Endothelial cell of umbilical vein (primary cell): ENCODE measurements at regions not wholly inside any gene's neighbourhood (a gene's known extent, or its start where the extent isn't known, plus 50 kb on each side); places are given as distances from the start of the nearest gene placed in this dataset.
A peak's percentile ranks its signal among the peaks of the same experiment; 100 is the strongest.

Experiments used
- BruUV-seq: library from RNA; stranded (reverse); fragments of 400-500 nt; replicated peaks from 2 replicates; lab custom pipeline; 2021; lab: Mats Ljungman, UMichigan
- CTCF ChIA-PET: fragments of 300-600, 350-600 bp; sonication (Branson Sonifier 250); formaldehyde crosslinking; loops from one replicate; lab custom pipeline; 2021; ENCODE audit warnings: antibody characterized with exemption, inconsistent platforms; lab: Charles Lee
- POLR2A ChIA-PET: fragments of 300-600, 350-600 bp; sonication (Branson Sonifier 250); formaldehyde crosslinking; loops from one replicate; lab custom pipeline; 2021; ENCODE audit warnings: antibody characterized with exemption, inconsistent platforms; lab: Charles Lee
- DNase-seq: peaks from one replicate; pipeline ENCODE4 v3.0.0-alpha.2; 2011; ENCODE audit warnings: low read depth, low spot score
- FAIRE-seq: peaks from 2 replicates; lab custom pipeline; 2011; peaks lifted over from hg19 to GRCh38; lab: Jason Lieb, UNC
- H2AFZ ChIP-seq: 2 replicates; pipeline ENCODE4 v1.6.0; 2012; ENCODE audit warnings: low read depth, low read length, control low read depth, inconsistent platforms
- H3K27ac ChIP-seq: 2 replicates; pipeline ENCODE4 v1.5.1; 2011; ENCODE audit warnings: low read depth, mild to moderate bottlenecking, control low read depth, low read length, moderate library complexity; ENCODE audit not compliant: insufficient read depth
- H3K27me3 ChIP-seq, 2 experiments: 2 replicates each; pipeline versions ENCODE4 v1.6.0 to v1.6.1; 2011; ENCODE audit warnings: low read length in 2 of 2, mixed read lengths in 1 of 2; ENCODE audit not compliant: control insufficient read depth in 2 of 2, insufficient read depth in 2 of 2
- H3K36me3 ChIP-seq, 2 experiments: 2 replicates in 1 of 2; 3 replicates in 1 of 2; pipeline ENCODE4 v1.5.1; 2011; ENCODE audit warnings: low read length in 2 of 2, mild to moderate bottlenecking in 1 of 2, moderate library complexity in 1 of 2; ENCODE audit not compliant: control insufficient read depth in 2 of 2, insufficient read depth in 2 of 2; ENCODE audit errors: extremely low read depth in 1 of 2
- H3K4me1 ChIP-seq: 3 replicates; pipeline ENCODE4 v1.5.1; 2011; ENCODE audit warnings: mild to moderate bottlenecking, low read length; ENCODE audit not compliant: control insufficient read depth, insufficient read depth; ENCODE audit errors: extremely low read depth
- H3K4me2 ChIP-seq: 2 replicates; pipeline ENCODE4 v1.6.1; 2011; ENCODE audit warnings: low read length, control low read depth, mixed read lengths; ENCODE audit not compliant: insufficient read depth
- H3K4me3 ChIP-seq, 3 experiments: fragments of 200-600 bp in 1 of 3; sonication (generic), shearing (Covaris generic) in 1 of 3; replicated peaks in 1 of 3; 2 replicates each; pipeline ENCODE4 v1.5.1; 2011 to 2016; ENCODE audit warnings: control low read depth in 3 of 3, low read length in 3 of 3, mild to moderate bottlenecking in 2 of 3, inconsistent platforms in 1 of 3, low read depth in 1 of 3, moderate library complexity in 1 of 3; ENCODE audit not compliant: insufficient read depth in 1 of 3
- H3K79me2 ChIP-seq: 2 replicates; pipeline ENCODE4 v1.6.0; 2012; ENCODE audit warnings: low read length, inconsistent platforms; ENCODE audit not compliant: control insufficient read depth, insufficient read depth
- H3K9ac ChIP-seq: replicated peaks from 2 replicates; pipeline ENCODE3; 2011; ENCODE audit warnings: low read length, control low read depth; ENCODE audit not compliant: insufficient read depth; ENCODE audit errors: extremely low read depth
- H3K9me1 ChIP-seq: replicated peaks from 3 replicates; pipeline ENCODE4 v1.6.0; 2011; ENCODE audit warnings: mild to moderate bottlenecking, low read length; ENCODE audit not compliant: control insufficient read depth, insufficient read depth; ENCODE audit errors: extremely low read depth
- H3K9me3 ChIP-seq: replicated peaks from 2 replicates; pipeline ENCODE4 v1.5.1; 2012; ENCODE audit warnings: low read length, inconsistent platforms; ENCODE audit not compliant: control insufficient read depth, insufficient read depth
- H4K20me1 ChIP-seq: replicated peaks from 2 replicates; pipeline ENCODE3; 2011; ENCODE audit warnings: mild to moderate bottlenecking, low read length; ENCODE audit not compliant: control insufficient read depth, insufficient read depth; ENCODE audit errors: extremely low read depth
- CTCF ChIP-seq, 2 donors: IDR thresholded peaks; 1 replicate in 1 of 2; 2 replicates in 1 of 2; pipeline ENCODE4 v1.5.1; 2011; ENCODE audit warnings: low read length in 2 of 2, mild to moderate bottlenecking in 2 of 2, moderate library complexity in 2 of 2, control low read depth in 1 of 2, inconsistent platforms in 1 of 2, low read depth in 1 of 2; ENCODE audit not compliant: insufficient read depth in 1 of 2; ENCODE audit errors: extremely low read depth in 1 of 2
- EZH2 ChIP-seq: IDR thresholded peaks from 2 replicates; pipeline ENCODE4 v1.6.1; 2012; ENCODE audit warnings: borderline replicate concordance, low read depth, mild to moderate bottlenecking, moderate library complexity, low read length, inconsistent platforms; ENCODE audit not compliant: severe bottlenecking
- FOS ChIP-seq: IDR thresholded peaks from 2 replicates; pipeline ENCODE4 v1.6.1; 2011; ENCODE audit warnings: mild to moderate bottlenecking, low read length, moderate library complexity, borderline replicate concordance; ENCODE audit not compliant: insufficient read depth
- GATA2 ChIP-seq: IDR thresholded peaks from 2 replicates; pipeline ENCODE4 v1.7.0; 2011; ENCODE audit warnings: low read depth, mild to moderate bottlenecking, moderate library complexity, mixed read lengths, low read length; ENCODE audit not compliant: insufficient read length, insufficient read depth
- JUN ChIP-seq: IDR thresholded peaks from 2 replicates; pipeline ENCODE4 v1.6.1; 2011; ENCODE audit warnings: borderline replicate concordance, low read depth; ENCODE audit not compliant: insufficient read length, insufficient read depth
- MAX ChIP-seq: IDR thresholded peaks from 2 replicates; pipeline ENCODE4 v1.6.1; 2011; ENCODE audit not compliant: insufficient read depth, insufficient read length
- MYC ChIP-seq: IDR thresholded peaks from one replicate; pipeline ENCODE4 v1.6.1; 2011; ENCODE audit warnings: mild to moderate bottlenecking, low read depth, low read length
- POLR2A ChIP-seq: IDR thresholded peaks from 2 replicates; pipeline ENCODE4 v1.6.1; 2012; ENCODE audit warnings: low read depth, mild to moderate bottlenecking, control low read depth, low read length
- POLR2AphosphoS5 ChIP-seq: IDR thresholded peaks from 2 replicates; pipeline ENCODE4 v1.6.1; 2012; ENCODE audit warnings: low read depth, mild to moderate bottlenecking, control low read depth, low read length, moderate library complexity; ENCODE audit not compliant: insufficient read depth
- dilution Hi-C: fragments of 300-500 bp; cut with MboI; formaldehyde crosslinking; loops from one replicate; pipeline ENCODE4 v1.15.0; 2019; ENCODE audit warnings: low sequenced_read_pairs; ENCODE audit not compliant: extremely low pct_ligation_motif_present
- intact Hi-C: fragments of 100-400 bp; cut with micrococcal nuclease; formaldehyde crosslinking; loops from one replicate; pipeline ENCODE4 v1.10.0; 2022

- intact Hi-C loops (no loop called here), dilution Hi-C loops (no loop called here)
- no peak for FAIRE-seq
- Histone ChIP-seq H3K4me2 (no peak overlapping the region), H3K9ac (no peak overlapping the region), H3K4me3 (no peak overlapping the region), H3K27me3 (no peaks in the 10 kb centered on the region), H4K20me1 (no peaks in the 10 kb centered on the region), H3K4me1 (peaks cover 5% of the 10 kb centered on the region), H3K9me3 (no peaks in the 10 kb centered on the region), H2AFZ (no peak overlapping the region), H3K9me1 (no peaks in the 10 kb centered on the region), H3K79me2 (no peaks in the 10 kb centered on the region), H3K27ac (no peak overlapping the region), H3K36me3 (no peaks in the 10 kb centered on the region)
- POLR2A ChIA-PET, result no interaction called here
- DNase-seq, result no peak
- BruUV-seq, result no TSS peak
- CTCF ChIA-PET, result no interaction called here
- TF ChIP-seq EZH2 (no peak), GATA2 (peak; percentile 38), POLR2A (no peak), JUN (peak; percentile 32), CTCF (IDR thresholded peaks at IDR 0.05; ENCODE audit: extremely low read depth in 1 of 2, insufficient read depth in 1 of 2, low read depth in 1 of 2, low read length in 2 of 2) (no peak)
Observed at GRCh38 chr3:4898454-4899313, 80.6 kb upstream of the BHLHE40 start.

GRCh38 chr3:4899710-4900109 is 79.5 kb upstream of the BHLHE40 start:
- H3K9me1 ChIP-seq, result no peaks in the 10 kb centered on the region
- ChIA-PET POLR2A (no interaction called here), CTCF (no interaction called here)
- no peak overlapping the region for H3K9ac ChIP-seq
- H3K9me3 ChIP-seq, result no peaks in the 10 kb centered on the region
- dilution Hi-C loops, result no loop called here
- no peaks in the 10 kb centered on the region for H4K20me1 ChIP-seq
- no peaks in the 10 kb centered on the region for H3K27me3 ChIP-seq
- H3K4me1 ChIP-seq, result peaks cover 5% of the 10 kb centered on the region
- no peak for FAIRE-seq
- DNase-seq, result no peak
- no peak overlapping the region for H2AFZ ChIP-seq
- BruUV-seq, result no TSS peak
- no peak overlapping the region for H3K4me3 ChIP-seq
- no peak overlapping the region for H3K4me2 ChIP-seq
- H3K79me2 ChIP-seq, result no peaks in the 10 kb centered on the region
- no peak for TF ChIP-seq POLR2AphosphoS5
- no peak for TF ChIP-seq JUN
- TF ChIP-seq EZH2, result no peak
- TF ChIP-seq MYC, result no peak
- TF ChIP-seq CTCF (IDR thresholded peaks at IDR 0.05; ENCODE audit: extremely low read depth in 1 of 2, insufficient read depth in 1 of 2, low read depth in 1 of 2, low read length in 2 of 2), result no peak
- no peak for TF ChIP-seq FOS
- no peak for TF ChIP-seq GATA2
- TF ChIP-seq POLR2A, result no peak
- no peak for TF ChIP-seq MAX
- no peaks in the 10 kb centered on the region for H3K36me3 ChIP-seq
- intact Hi-C loops, result no loop called here
- no peak overlapping the region for H3K27ac ChIP-seq
